B cell (primary cell): ENCODE measurements at regions not wholly inside any gene's neighbourhood (a gene's known extent, or its start where the extent isn't known, plus 50 kb on each side); places are given as distances from the start of the nearest gene placed in this dataset.

ENCODE experiments used
- ATAC-seq: fragments of 200-7000 bp; cut with Tn5 transposase; one replicate; pipeline ENCODE4 v1.10.0; 2021; ENCODE audit warnings: low read depth, mild to moderate bottlenecking, moderate number of reproducible peaks, moderate library complexity
- CTCF ChIA-PET: fragments of 350-600 bp; sonication (Branson Sonifier 250); formaldehyde crosslinking; loops from one replicate; lab custom pipeline; 2021; ENCODE audit warnings: antibody characterized with exemption, inconsistent platforms; lab: Charles Lee
- POLR2A ChIA-PET: fragments of 350-600 bp; sonication (Branson Sonifier 250); formaldehyde crosslinking; loops from one replicate; lab custom pipeline; 2021; ENCODE audit warnings: antibody characterized with exemption; lab: Charles Lee
- DNase-seq: peaks from one replicate; pipeline ENCODE4 v3.0.0; 2013
- H2AFZ ChIP-seq: 2 replicates; pipeline ENCODE4 v1.6.1; 2012; ENCODE audit warnings: mild to moderate bottlenecking, low read depth, low read length; ENCODE audit not compliant: insufficient read depth, poor library complexity, severe bottlenecking
- H3K27ac ChIP-seq, 2 donors: 1 replicate in 1 of 2; 2 replicates in 1 of 2; pipeline ENCODE4 v1.5.1; 2012 to 2013; ENCODE audit warnings: low read length in 2 of 2, mild to moderate bottlenecking in 2 of 2, moderate library complexity in 1 of 2
- H3K27me3 ChIP-seq, 4 experiments: fragments of 200-600 bp in 1 of 4; sonication (generic) in 1 of 4; replicated peaks in 1 of 4; 1 replicate in 2 of 4; 2 replicates in 2 of 4; pipeline versions ENCODE4 v1.6.1 to v1.7.0; 2013 to 2016; ENCODE audit warnings: low read length in 3 of 4, mild to moderate bottlenecking in 2 of 4, mixed read lengths in 1 of 4, moderate library complexity in 1 of 4; ENCODE audit not compliant: insufficient read depth in 4 of 4, control insufficient read depth in 3 of 4; ENCODE audit errors: control extremely low read depth in 1 of 4
- H3K36me3 ChIP-seq, 2 experiments: replicated peaks in 1 of 2; 1 replicate in 1 of 2; 2 replicates in 1 of 2; pipeline versions ENCODE4 v1.6.1 to v1.7.1; 2013; ENCODE audit warnings: low read length in 1 of 2; ENCODE audit not compliant: insufficient read depth in 2 of 2, control insufficient read depth in 1 of 2; ENCODE audit errors: control extremely low read depth in 1 of 2, extremely low read depth in 1 of 2
- H3K4me1 ChIP-seq, 2 donors: fragments of 200-600 bp in 1 of 2; sonication (generic) in 1 of 2; 1 replicate in 1 of 2; 2 replicates in 1 of 2; pipeline versions ENCODE4 v1.5.1 to v1.6.1; 2013 to 2017; ENCODE audit warnings: low read length in 2 of 2; ENCODE audit not compliant: control insufficient read depth in 2 of 2, insufficient read depth in 2 of 2
- H3K4me2 ChIP-seq: replicated peaks from 2 replicates; pipeline ENCODE3; 2012; ENCODE audit warnings: mild to moderate bottlenecking, low read depth, low read length; ENCODE audit not compliant: poor library complexity, severe bottlenecking
- H3K4me3 ChIP-seq, 5 experiments: fragments of 200-600 bp in 1 of 5; sonication (generic) in 1 of 5; 1 replicate in 3 of 5; 2 replicates in 2 of 5; pipeline versions ENCODE4 v1.5.1 to v1.7.0; 2011 to 2016; ENCODE audit warnings: low read length in 4 of 5, mild to moderate bottlenecking in 4 of 5, low read depth in 2 of 5, control low read depth in 1 of 5, moderate library complexity in 1 of 5; ENCODE audit not compliant: insufficient read depth in 1 of 5; ENCODE audit errors: control extremely low read depth in 1 of 5, extremely low read depth in 1 of 5
- H3K79me2 ChIP-seq: fragments of 200-600 bp; sonication (generic); one replicate; pipeline ENCODE4 v1.6.0; 2016; ENCODE audit warnings: low read length; ENCODE audit not compliant: control insufficient read depth, insufficient read depth
- H3K9ac ChIP-seq: fragments of 200-600 bp; sonication (generic); 2 replicates; pipeline ENCODE4 v1.6.1; 2017; ENCODE audit warnings: mild to moderate bottlenecking, low read length, moderate library complexity
- H3K9me3 ChIP-seq, 3 donors: one replicate each; pipeline versions ENCODE4 v1.6.1 to v1.7.1; 2013; ENCODE audit warnings: low read length in 2 of 3; ENCODE audit not compliant: control insufficient read depth in 2 of 3, insufficient read depth in 1 of 3; ENCODE audit errors: control extremely low read depth in 1 of 3
- H4K20me1 ChIP-seq: 2 replicates; pipeline ENCODE4 v1.6.0; 2012; ENCODE audit warnings: mild to moderate bottlenecking, low read length; ENCODE audit not compliant: insufficient read depth, control insufficient read depth, poor library complexity, severe bottlenecking
- H3K27ac Mint-ChIP-seq: one replicate; pipeline ENCODE4 v1.8.0; 2021; ENCODE audit warnings: mixed read lengths
- H3K27me3 Mint-ChIP-seq: one replicate; pipeline ENCODE4 v1.8.0; 2021; ENCODE audit warnings: mixed read lengths
- H3K4me1 Mint-ChIP-seq: one replicate; pipeline ENCODE4 v1.8.0; 2021; ENCODE audit warnings: mixed read lengths
- H3K4me3 Mint-ChIP-seq: one replicate; pipeline ENCODE4 v1.8.0; 2021; ENCODE audit warnings: mixed read lengths
- H3K9me3 Mint-ChIP-seq: one replicate; pipeline ENCODE4 v1.8.0; 2022; ENCODE audit warnings: mixed read lengths; ENCODE audit not compliant: insufficient read depth
- EZH2 ChIP-seq: IDR thresholded peaks from 2 replicates; pipeline ENCODE4 v1.6.1; 2012; ENCODE audit warnings: borderline replicate concordance, low read depth, mild to moderate bottlenecking, moderate library complexity, low read length; ENCODE audit not compliant: insufficient read depth, poor library complexity, severe bottlenecking
- whole genome bisulfite sequencing: methylation state at CpG from one replicate; pipeline ENCODE4 v1.1.5; 2013; ENCODE audit warnings: missing lambda C conversion rate; ENCODE audit not compliant: insufficient coverage; 5-methylcytosine and 5-hydroxymethylcytosine counted together
- intact Hi-C: fragments of 100-400 bp; cut with micrococcal nuclease; formaldehyde crosslinking; loops from one replicate; pipeline ENCODE4 v1.10.0; 2022
- TF ChIP-seq, protein P1 (sequence below): fragments of 200-600 bp; IDR thresholded peaks from one replicate; pipeline ENCODE4 v1.8.0; 2022; ENCODE audit warnings: antibody characterized with exemption, mild to moderate bottlenecking

- H3K27me3 ChIP-seq = no peaks in the 10 kb centered on the region
- H4K20me1 ChIP-seq = no peaks in the 10 kb centered on the region
- H3K4me2 ChIP-seq = no peak overlapping the region
- no peaks in the 10 kb centered on the region for H3K4me1 ChIP-seq
- ChIA-PET CTCF (no interaction called here), POLR2A (no interaction called here)
- TF ChIP-seq, protein P1, sequence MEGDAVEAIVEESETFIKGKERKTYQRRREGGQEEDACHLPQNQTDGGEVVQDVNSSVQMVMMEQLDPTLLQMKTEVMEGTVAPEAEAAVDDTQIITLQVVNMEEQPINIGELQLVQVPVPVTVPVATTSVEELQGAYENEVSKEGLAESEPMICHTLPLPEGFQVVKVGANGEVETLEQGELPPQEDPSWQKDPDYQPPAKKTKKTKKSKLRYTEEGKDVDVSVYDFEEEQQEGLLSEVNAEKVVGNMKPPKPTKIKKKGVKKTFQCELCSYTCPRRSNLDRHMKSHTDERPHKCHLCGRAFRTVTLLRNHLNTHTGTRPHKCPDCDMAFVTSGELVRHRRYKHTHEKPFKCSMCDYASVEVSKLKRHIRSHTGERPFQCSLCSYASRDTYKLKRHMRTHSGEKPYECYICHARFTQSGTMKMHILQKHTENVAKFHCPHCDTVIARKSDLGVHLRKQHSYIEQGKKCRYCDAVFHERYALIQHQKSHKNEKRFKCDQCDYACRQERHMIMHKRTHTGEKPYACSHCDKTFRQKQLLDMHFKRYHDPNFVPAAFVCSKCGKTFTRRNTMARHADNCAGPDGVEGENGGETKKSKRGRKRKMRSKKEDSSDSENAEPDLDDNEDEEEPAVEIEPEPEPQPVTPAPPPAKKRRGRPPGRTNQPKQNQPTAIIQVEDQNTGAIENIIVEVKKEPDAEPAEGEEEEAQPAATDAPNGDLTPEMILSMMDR = no peak
- no peak for TF ChIP-seq EZH2
- Mint-ChIP-seq H3K4me1 (no peaks in the 10 kb centered on the region), H3K27ac (no peak overlapping the region), H3K27me3 (no peaks in the 10 kb centered on the region), H3K9me3 (peaks cover 10% of the 10 kb centered on the region), H3K4me3 (no peak overlapping the region)
- 78% methylated on average over 2 of the region's 4 CpGs for WGBS
- no peak overlapping the region for H3K27ac ChIP-seq
- no peak overlapping the region for H2AFZ ChIP-seq
- H3K36me3 ChIP-seq = no peaks in the 10 kb centered on the region
- no peak overlapping the region for H3K9ac ChIP-seq
- ATAC-seq (no peak), DNase-seq (no peak)
- H3K9me3 ChIP-seq = peaks cover 0 to 6% (median 0%) of the 10 kb centered on the region in 3 donors
- no peaks in the 10 kb centered on the region for H3K79me2 ChIP-seq
- no peak overlapping the region for H3K4me3 ChIP-seq
- intact Hi-C loops = no loop called here
Observed at GRCh38 chr9:118761016-118761790, 608.0 kb downstream of the BRINP1 start.

- H3K36me3 ChIP-seq = no peaks in the 10 kb centered on the region
- no peak overlapping the region for H3K4me2 ChIP-seq
- ChIA-PET CTCF (no interaction called here), POLR2A (no interaction called here)
- intact Hi-C loops = no loop called here
- H3K79me2 ChIP-seq = no peaks in the 10 kb centered on the region
- no peak overlapping the region for H3K9ac ChIP-seq
- Mint-ChIP-seq H3K4me1 (no peaks in the 10 kb centered on the region), H3K9me3 (peaks cover 2% of the 10 kb centered on the region), H3K4me3 (no peak overlapping the region), H3K27ac (no peak overlapping the region), H3K27me3 (no peaks in the 10 kb centered on the region)
- no peak for TF ChIP-seq EZH2
- TF ChIP-seq, protein P1 = no peak
- no peaks in the 10 kb centered on the region for H3K9me3 ChIP-seq
- no peaks in the 10 kb centered on the region for H3K27me3 ChIP-seq
- H3K4me3 ChIP-seq = no peak overlapping the region
- no peaks in the 10 kb centered on the region for H4K20me1 ChIP-seq
- H3K27ac ChIP-seq = no peak overlapping the region
- H2AFZ ChIP-seq = no peak overlapping the region
- DNase-seq = no peak
- 80% methylated on average over 1 of the region's 5 CpGs for WGBS
- no peaks in the 10 kb centered on the region for H3K4me1 ChIP-seq
- no peak for ATAC-seq
Observed at GRCh38 chr9:118767571-118767970, 601.7 kb downstream of the BRINP1 start.
